B cell (primary cell): ENCODE measurements at regions not wholly inside any gene's neighbourhood (a gene's known extent, or its start where the extent isn't known, plus 50 kb on each side); places are given as distances from the start of the nearest gene placed in this dataset.

Experiments used
- ATAC-seq: fragments of 200-7000 bp; cut with Tn5 transposase; one replicate; pipeline ENCODE4 v1.10.0; 2021; ENCODE audit warnings: low read depth, mild to moderate bottlenecking, moderate number of reproducible peaks, moderate library complexity
- CTCF ChIA-PET: fragments of 350-600 bp; sonication (Branson Sonifier 250); formaldehyde crosslinking; loops from one replicate; lab custom pipeline; 2021; ENCODE audit warnings: antibody characterized with exemption, inconsistent platforms; lab: Charles Lee
- POLR2A ChIA-PET: fragments of 350-600 bp; sonication (Branson Sonifier 250); formaldehyde crosslinking; loops from one replicate; lab custom pipeline; 2021; ENCODE audit warnings: antibody characterized with exemption; lab: Charles Lee
- DNase-seq: peaks from one replicate; pipeline ENCODE4 v3.0.0; 2013
- H2AFZ ChIP-seq: 2 replicates; pipeline ENCODE4 v1.6.1; 2012; ENCODE audit warnings: mild to moderate bottlenecking, low read depth, low read length; ENCODE audit not compliant: insufficient read depth, poor library complexity, severe bottlenecking
- H3K27ac ChIP-seq, 2 donors: 1 replicate in 1 of 2; 2 replicates in 1 of 2; pipeline ENCODE4 v1.5.1; 2012 to 2013; ENCODE audit warnings: low read length in 2 of 2, mild to moderate bottlenecking in 2 of 2, moderate library complexity in 1 of 2
- H3K27me3 ChIP-seq, 4 experiments: fragments of 200-600 bp in 1 of 4; sonication (generic) in 1 of 4; replicated peaks in 1 of 4; 1 replicate in 2 of 4; 2 replicates in 2 of 4; pipeline versions ENCODE4 v1.6.1 to v1.7.0; 2013 to 2016; ENCODE audit warnings: low read length in 3 of 4, mild to moderate bottlenecking in 2 of 4, mixed read lengths in 1 of 4, moderate library complexity in 1 of 4; ENCODE audit not compliant: insufficient read depth in 4 of 4, control insufficient read depth in 3 of 4; ENCODE audit errors: control extremely low read depth in 1 of 4
- H3K36me3 ChIP-seq, 2 experiments: replicated peaks in 1 of 2; 1 replicate in 1 of 2; 2 replicates in 1 of 2; pipeline versions ENCODE4 v1.6.1 to v1.7.1; 2013; ENCODE audit warnings: low read length in 1 of 2; ENCODE audit not compliant: insufficient read depth in 2 of 2, control insufficient read depth in 1 of 2; ENCODE audit errors: control extremely low read depth in 1 of 2, extremely low read depth in 1 of 2
- H3K4me1 ChIP-seq, 2 donors: fragments of 200-600 bp in 1 of 2; sonication (generic) in 1 of 2; 1 replicate in 1 of 2; 2 replicates in 1 of 2; pipeline versions ENCODE4 v1.5.1 to v1.6.1; 2013 to 2017; ENCODE audit warnings: low read length in 2 of 2; ENCODE audit not compliant: control insufficient read depth in 2 of 2, insufficient read depth in 2 of 2
- H3K4me2 ChIP-seq: replicated peaks from 2 replicates; pipeline ENCODE3; 2012; ENCODE audit warnings: mild to moderate bottlenecking, low read depth, low read length; ENCODE audit not compliant: poor library complexity, severe bottlenecking
- H3K4me3 ChIP-seq, 5 experiments: fragments of 200-600 bp in 1 of 5; sonication (generic) in 1 of 5; 1 replicate in 3 of 5; 2 replicates in 2 of 5; pipeline versions ENCODE4 v1.5.1 to v1.7.0; 2011 to 2016; ENCODE audit warnings: low read length in 4 of 5, mild to moderate bottlenecking in 4 of 5, low read depth in 2 of 5, control low read depth in 1 of 5, moderate library complexity in 1 of 5; ENCODE audit not compliant: insufficient read depth in 1 of 5; ENCODE audit errors: control extremely low read depth in 1 of 5, extremely low read depth in 1 of 5
- H3K79me2 ChIP-seq: fragments of 200-600 bp; sonication (generic); one replicate; pipeline ENCODE4 v1.6.0; 2016; ENCODE audit warnings: low read length; ENCODE audit not compliant: control insufficient read depth, insufficient read depth
- H3K9ac ChIP-seq: fragments of 200-600 bp; sonication (generic); 2 replicates; pipeline ENCODE4 v1.6.1; 2017; ENCODE audit warnings: mild to moderate bottlenecking, low read length, moderate library complexity
- H3K9me3 ChIP-seq, 3 donors: one replicate each; pipeline versions ENCODE4 v1.6.1 to v1.7.1; 2013; ENCODE audit warnings: low read length in 2 of 3; ENCODE audit not compliant: control insufficient read depth in 2 of 3, insufficient read depth in 1 of 3; ENCODE audit errors: control extremely low read depth in 1 of 3
- H4K20me1 ChIP-seq: 2 replicates; pipeline ENCODE4 v1.6.0; 2012; ENCODE audit warnings: mild to moderate bottlenecking, low read length; ENCODE audit not compliant: insufficient read depth, control insufficient read depth, poor library complexity, severe bottlenecking
- H3K27ac Mint-ChIP-seq: one replicate; pipeline ENCODE4 v1.8.0; 2021; ENCODE audit warnings: mixed read lengths
- H3K27me3 Mint-ChIP-seq: one replicate; pipeline ENCODE4 v1.8.0; 2021; ENCODE audit warnings: mixed read lengths
- H3K4me1 Mint-ChIP-seq: one replicate; pipeline ENCODE4 v1.8.0; 2021; ENCODE audit warnings: mixed read lengths
- H3K4me3 Mint-ChIP-seq: one replicate; pipeline ENCODE4 v1.8.0; 2021; ENCODE audit warnings: mixed read lengths
- H3K9me3 Mint-ChIP-seq: one replicate; pipeline ENCODE4 v1.8.0; 2022; ENCODE audit warnings: mixed read lengths; ENCODE audit not compliant: insufficient read depth
- CTCF ChIP-seq: fragments of 200-600 bp; IDR thresholded peaks from one replicate; pipeline ENCODE4 v1.8.0; 2022; ENCODE audit warnings: antibody characterized with exemption, mild to moderate bottlenecking
- EZH2 ChIP-seq: IDR thresholded peaks from 2 replicates; pipeline ENCODE4 v1.6.1; 2012; ENCODE audit warnings: borderline replicate concordance, low read depth, mild to moderate bottlenecking, moderate library complexity, low read length; ENCODE audit not compliant: insufficient read depth, poor library complexity, severe bottlenecking
- WGBS: methylation state at CpG from one replicate; pipeline ENCODE4 v1.1.5; 2013; ENCODE audit warnings: missing lambda C conversion rate; ENCODE audit not compliant: insufficient coverage; 5-methylcytosine and 5-hydroxymethylcytosine counted together
- intact Hi-C: fragments of 100-400 bp; cut with micrococcal nuclease; formaldehyde crosslinking; loops from one replicate; pipeline ENCODE4 v1.10.0; 2022

DNA sequence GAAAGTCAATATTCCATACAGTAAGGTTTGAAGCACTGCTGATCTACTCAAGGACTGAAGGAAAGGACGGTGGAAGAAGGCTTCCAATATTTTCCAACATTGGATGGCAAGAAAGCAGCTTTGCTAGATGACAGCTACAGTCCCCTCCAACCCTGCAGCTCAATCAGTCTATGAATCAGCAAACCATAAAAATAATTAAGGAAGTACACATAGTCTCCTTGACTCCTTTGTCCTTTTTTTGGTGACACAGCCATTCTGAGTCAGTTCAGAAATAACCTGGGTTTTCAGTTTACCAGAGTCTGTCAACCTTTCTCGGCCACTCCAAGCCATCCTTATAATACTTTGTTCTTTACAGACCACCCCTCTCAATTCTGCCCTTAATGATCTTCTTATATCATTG, 232.5 kb downstream of the IBTK start:
- Histone ChIP-seq H3K27ac (no peak overlapping the region), H3K36me3 (no peaks in the 10 kb centered on the region), H2AFZ (no peak overlapping the region), H3K79me2 (no peaks in the 10 kb centered on the region), H3K4me2 (no peak overlapping the region), H3K4me1 (no peaks in the 10 kb centered on the region), H3K27me3 (no peaks in the 10 kb centered on the region), H4K20me1 (no peaks in the 10 kb centered on the region), H3K4me3 (no peak overlapping the region), H3K9me3 (no peaks in the 10 kb centered on the region), H3K9ac (no peak overlapping the region)
- ATAC-seq: no peak
- Mint-ChIP-seq H3K9me3 (no peaks in the 10 kb centered on the region), H3K4me1 (no peaks in the 10 kb centered on the region), H3K27me3 (no peaks in the 10 kb centered on the region), H3K4me3 (no peak overlapping the region), H3K27ac (no peak overlapping the region)
- intact Hi-C loops: no loop called here
- CTCF ChIA-PET: no interaction called here
- DNase-seq: no peak
- POLR2A ChIA-PET: no interaction called here
- TF ChIP-seq EZH2 (no peak), CTCF (no peak)
- WGBS: no CpG with 5 or more reads among the region's 2 CpGs

DNA sequence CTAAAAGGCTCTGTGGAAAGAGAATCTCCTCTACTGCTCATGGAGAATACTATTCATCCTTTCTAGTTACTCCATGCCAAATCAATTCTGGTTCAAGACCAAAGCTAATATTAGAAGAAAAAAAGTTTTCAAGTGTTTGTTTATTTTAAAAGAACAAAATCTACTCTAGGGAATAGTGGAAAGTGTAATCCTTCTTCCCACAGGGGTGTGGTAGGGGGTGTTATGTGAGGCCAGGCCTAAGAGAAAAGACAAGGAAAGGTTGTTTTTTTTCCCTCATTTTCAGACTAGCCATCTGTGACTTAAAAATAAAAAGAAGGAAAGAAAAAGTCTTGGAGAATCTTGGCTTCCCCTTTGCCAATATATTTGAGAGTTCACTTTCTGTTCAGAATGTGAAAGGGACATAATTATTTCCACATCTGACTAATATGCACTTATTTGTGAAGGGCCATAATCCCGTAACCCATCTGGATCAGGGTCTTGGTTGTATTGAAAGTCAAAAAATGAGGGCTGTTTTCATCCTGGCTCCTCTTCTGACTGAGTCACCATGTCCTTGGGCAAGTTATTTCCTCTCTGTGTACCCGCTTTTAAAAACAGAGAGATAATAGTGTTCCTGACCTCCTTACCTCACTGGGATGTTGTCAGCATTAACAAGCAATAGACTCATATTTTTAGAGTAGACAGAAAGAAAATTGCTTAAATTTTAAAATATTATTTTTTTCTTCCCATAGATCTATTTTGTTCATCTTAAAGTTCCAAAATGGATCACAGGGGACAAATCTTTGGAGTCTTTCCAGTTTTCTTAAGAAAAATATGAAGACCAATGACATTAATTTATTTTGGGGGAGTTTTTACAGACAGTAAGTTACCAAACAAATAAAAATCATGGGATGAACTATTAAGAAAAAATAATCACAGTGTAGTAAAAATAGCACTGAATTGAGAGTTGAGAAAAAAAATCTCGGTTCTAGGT, 233.7 kb downstream of the IBTK start:
- Histone ChIP-seq H3K4me3 (no peak overlapping the region), H3K27ac (no peak overlapping the region), H3K4me2 (no peak overlapping the region), H2AFZ (no peak overlapping the region), H3K79me2 (no peaks in the 10 kb centered on the region), H3K4me1 (no peaks in the 10 kb centered on the region), H4K20me1 (no peaks in the 10 kb centered on the region), H3K27me3 (no peaks in the 10 kb centered on the region), H3K9me3 (no peaks in the 10 kb centered on the region), H3K9ac (no peak overlapping the region), H3K36me3 (no peaks in the 10 kb centered on the region)
- Mint-ChIP-seq H3K27ac (no peak overlapping the region), H3K9me3 (no peaks in the 10 kb centered on the region), H3K27me3 (no peaks in the 10 kb centered on the region), H3K4me1 (no peaks in the 10 kb centered on the region), H3K4me3 (no peak overlapping the region)
- ATAC-seq: no peak
- ChIA-PET CTCF (interaction anchor here (0.6 kb wide), 1 partner anchor 261 kb away, joined by 3 read pairs; the partner anchor contains the start of gene TENT5A), POLR2A (no interaction called here)
- TF ChIP-seq EZH2: no peak
- no peak for TF ChIP-seq CTCF
- WGBS: no CpG with 5 or more reads among the region's 3 CpGs
- no peak for DNase-seq
- intact Hi-C loops: no loop called here
